Stimulated activated CD4-positive, alpha-beta T cell treated with anti-CD3 and anti-CD28 coated beads, Interleukin-1b, Interleukin-23, amount 100 ng/mL, for 4 hours (primary cell): ENCODE measurements at regions not wholly inside any gene's neighbourhood (a gene's known extent, or its start where the extent isn't known, plus 50 kb on each side); places are given as distances from the start of the nearest gene placed in this dataset.

Source experiments
- DNase-seq, 2 donors: peaks; one replicate each; pipeline ENCODE4 v3.0.0-alpha.2; 2020; ENCODE audit warnings: low read depth in 2 of 2

DNA sequence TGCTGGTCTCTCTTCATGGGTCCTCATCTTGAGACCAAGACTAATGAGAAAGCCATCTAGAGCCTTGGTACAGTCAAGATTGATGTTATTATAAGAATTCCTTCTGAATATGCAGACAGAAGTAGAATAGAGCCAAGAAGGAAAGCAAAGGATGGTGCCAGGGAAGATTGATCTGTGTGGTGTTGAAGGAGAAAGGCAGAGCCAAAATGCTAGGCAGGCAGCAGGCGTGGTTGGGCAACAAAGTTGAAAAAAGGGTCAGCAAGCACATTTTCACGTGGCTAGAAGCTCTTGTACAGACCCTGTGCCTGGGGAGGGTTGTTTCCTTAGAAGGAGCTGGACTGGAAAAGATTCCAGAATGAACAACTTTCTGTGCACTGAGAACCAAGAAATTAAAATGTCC lies 319.7 kb upstream of the ARGLU1 start:
- DNase-seq, result no peak

- DNase-seq, result no peak
Measured at GRCh38 chr13:106883976-106884375, 316.0 kb upstream of the ARGLU1 start.

- DNase-seq, result no peak
Measured at GRCh38 chr13:106882246-106882645, 314.3 kb upstream of the ARGLU1 start.

DNA sequence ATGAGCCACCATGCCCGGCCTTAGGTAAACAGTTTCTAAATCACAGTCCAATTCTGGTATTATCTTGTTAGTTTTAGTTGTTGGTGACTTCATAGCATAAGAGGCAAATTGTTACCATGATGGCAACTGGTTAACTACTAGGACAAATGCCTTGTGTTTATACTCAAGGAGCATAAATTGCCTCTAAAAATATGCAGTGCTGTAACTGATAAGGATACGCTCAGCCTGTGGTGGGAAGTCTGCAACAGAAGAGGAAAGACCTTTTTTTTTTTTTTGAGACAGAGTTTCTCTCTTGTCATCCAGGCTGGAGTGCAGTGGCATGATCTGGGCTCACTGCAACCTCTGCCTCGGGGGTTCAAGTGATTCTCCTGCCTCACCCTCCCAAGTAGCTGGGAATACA lies 311.9 kb upstream of the ARGLU1 start:
- no peak for DNase-seq

DNA sequence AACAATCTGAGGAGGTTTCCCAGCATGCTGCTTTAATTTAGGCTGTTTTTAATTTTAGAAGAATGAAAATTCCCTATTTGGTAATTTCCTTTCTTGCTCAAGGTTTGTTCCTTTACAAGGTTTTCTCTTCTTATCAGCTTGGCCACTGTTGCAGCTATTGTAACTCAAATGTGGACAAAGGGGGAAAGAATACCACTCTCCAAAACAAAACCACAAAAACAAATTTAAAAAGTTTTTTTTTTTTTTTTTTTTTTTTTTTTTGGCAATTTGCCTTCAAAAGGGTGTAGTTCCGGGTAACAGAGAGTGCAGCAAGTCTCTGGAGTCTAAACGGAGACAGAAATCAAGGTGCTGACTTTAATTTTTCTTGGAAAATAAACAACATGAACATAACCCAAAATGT lies 306.4 kb upstream of the ARGLU1 start:
- no peak for DNase-seq

- no peak for DNase-seq
Measured at GRCh38 chr13:106873810-106874209, 305.9 kb upstream of the ARGLU1 start.

DNA sequence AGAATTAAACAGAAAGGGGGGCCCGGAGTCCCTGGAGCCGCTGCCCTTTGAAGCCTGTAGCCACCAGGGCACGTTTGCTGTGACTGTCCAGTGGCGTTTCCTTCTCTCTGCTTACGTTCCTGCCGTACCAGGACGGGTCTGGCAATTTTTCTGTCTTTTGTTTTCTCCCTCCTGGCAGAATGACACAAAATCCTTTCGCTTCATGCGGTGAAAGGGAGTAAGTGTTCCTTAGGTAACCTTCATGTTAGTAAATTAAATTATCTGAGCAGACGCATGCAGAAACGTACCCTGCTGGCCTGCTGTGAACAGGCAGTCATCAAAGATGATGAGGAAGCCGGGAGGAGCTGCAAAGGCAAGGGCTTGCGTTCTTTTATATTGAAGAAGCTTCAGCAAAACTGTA lies 299.3 kb upstream of the ARGLU1 start:
- no peak for DNase-seq

- DNase-seq, result no peak
Measured at GRCh38 chr13:106865716-106866440, 297.9 kb upstream of the ARGLU1 start.

GRCh38 chr13:106859533-106859904 lies 291.6 kb upstream of the ARGLU1 start:
- DNase-seq, result no peak

DNA sequence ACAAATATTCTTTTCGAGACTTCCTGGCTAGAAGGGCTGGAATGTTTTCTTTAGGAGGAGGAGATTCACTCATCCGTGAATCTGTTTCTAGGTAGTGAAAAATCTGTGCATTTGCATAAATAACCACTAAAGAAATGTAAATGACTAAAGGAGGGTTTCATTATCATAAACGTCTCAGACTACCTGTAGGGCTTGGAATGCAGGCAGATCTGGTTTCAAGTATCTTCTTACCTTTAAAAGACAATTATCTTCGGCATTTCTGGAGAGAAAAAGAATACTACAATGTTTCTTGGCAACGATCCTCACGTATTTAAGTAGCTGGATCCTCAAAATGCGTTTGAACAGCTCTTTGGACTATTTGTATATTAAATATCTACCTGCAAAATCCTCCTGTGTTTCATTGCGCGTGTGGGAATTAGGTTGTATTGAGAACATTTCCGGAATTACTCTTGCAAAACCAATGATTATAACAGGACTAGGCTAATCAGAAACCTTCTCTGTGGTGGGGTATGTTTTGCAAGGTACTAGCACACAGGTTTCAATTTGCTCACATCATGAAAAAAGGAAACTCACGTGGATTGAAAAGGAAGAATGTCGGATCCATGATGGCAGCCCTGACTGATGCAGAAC lies 291.1 kb upstream of the ARGLU1 start:
- no peak for DNase-seq

DNA sequence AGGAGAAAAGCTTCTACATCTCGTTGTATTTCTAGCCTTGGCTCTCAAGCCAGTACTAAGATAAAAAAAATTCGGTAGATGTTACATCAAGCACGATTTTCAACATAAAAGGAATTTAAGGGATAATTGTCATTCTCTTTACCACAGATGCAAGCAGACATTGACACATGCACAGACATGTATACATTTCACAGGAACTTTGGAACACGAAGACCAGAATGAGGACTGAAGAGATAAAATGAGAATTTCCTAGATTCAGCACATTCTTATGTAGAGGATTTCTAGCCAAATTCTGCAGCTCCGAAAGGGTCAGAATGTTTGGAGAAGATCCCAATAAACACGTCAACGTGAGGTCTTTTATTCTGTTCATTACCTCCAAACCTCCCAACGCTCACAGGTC lies 284.5 kb upstream of the ARGLU1 start:
- no peak for DNase-seq

- no peak for DNase-seq
Measured at GRCh38 chr13:106850973-106851650, 283.2 kb upstream of the ARGLU1 start.

DNA sequence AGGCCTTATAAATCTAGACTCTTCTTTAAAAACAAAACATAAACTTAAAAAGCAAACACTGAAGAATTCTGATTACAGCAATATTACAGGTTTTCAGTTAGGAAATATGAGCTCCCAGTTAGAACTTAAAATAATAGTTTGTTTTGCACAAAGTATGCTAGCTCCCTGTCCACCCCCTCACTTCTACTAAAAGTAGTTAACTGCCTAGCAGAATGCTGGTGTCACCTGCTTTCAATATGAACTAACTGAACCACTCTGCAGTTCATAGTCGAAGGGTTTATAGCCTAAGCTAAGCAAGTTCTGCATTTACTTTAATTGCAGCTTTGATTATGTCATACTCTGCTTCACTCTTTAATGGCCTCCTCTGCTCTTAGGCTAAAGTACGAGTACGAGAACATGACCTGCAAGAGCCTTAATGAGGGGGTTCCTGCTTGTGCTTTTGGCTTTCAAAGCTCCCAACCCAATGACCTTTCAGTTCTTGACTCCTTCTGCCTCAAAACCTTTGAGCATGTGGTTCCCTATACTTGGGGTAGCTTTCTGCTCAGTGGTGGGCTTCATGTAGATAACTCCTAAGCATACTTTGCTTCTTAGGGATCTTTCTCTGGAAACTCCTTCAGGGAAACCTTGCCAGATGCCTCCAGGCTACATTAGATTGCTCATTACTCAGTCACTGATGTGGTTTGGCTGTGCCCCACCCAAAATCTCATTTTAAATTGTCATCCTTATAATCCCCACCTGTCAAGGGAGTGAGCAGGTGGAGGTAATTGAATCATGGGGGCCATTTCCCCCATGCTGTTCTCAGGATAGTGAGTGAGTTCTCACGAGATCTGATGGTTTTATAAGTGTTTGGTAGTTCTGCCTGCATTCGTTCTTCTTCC lies 278.9 kb upstream of the ARGLU1 start:
- DNase-seq, result no peak

GRCh38 chr13:106836186-106836802 lies 268.4 kb upstream of the ARGLU1 start:
- no peak for DNase-seq

- DNase-seq, result no peak
Measured at GRCh38 chr13:106835477-106835876, 267.5 kb upstream of the ARGLU1 start.

GRCh38 chr13:106821979-106822378 lies 254.0 kb upstream of the ARGLU1 start:
- DNase-seq, result no peak

GRCh38 chr13:106819413-106820180 lies 251.7 kb upstream of the ARGLU1 start:
- no peak for DNase-seq

- no peak for DNase-seq
Measured at GRCh38 chr13:106818971-106819370, 251.0 kb upstream of the ARGLU1 start.

GRCh38 chr13:106815545-106815944 lies 247.6 kb upstream of the ARGLU1 start:
- no peak for DNase-seq

- no peak for DNase-seq
Measured at GRCh38 chr13:106814463-106814862, 246.5 kb upstream of the ARGLU1 start.

- DNase-seq, result no peak
Measured at GRCh38 chr13:106810069-106810468, 242.1 kb upstream of the ARGLU1 start.
